Upper lobe of left lung (tissue), 6 donors: ENCODE measurements at regions not wholly inside any gene's neighbourhood (a gene's known extent, or its start where the extent isn't known, plus 50 kb on each side); places are given as distances from the start of the nearest gene placed in this dataset.

ENCODE experiments used
- ATAC-seq, 2 donors: fragments of 200-7000 bp; cut with Tn5 transposase; one replicate each; pipeline ENCODE4 v1.9.1; 2022; ENCODE audit warnings: mild to moderate bottlenecking in 2 of 2, moderate library complexity in 2 of 2; ENCODE audit not compliant: low FRiP score in 2 of 2
- DNase-seq, 2 donors: peaks; one replicate each; pipeline ENCODE4 v3.0.0-alpha.2; 2019 to 2020
- H3K27ac ChIP-seq, 4 donors: fragments of 200-600 bp; sonication (generic); one replicate each; pipeline ENCODE4 v1.5.1; 2016 to 2019
- H3K27me3 ChIP-seq, 4 donors: fragments of 200-600 bp; sonication (generic); one replicate each; pipeline ENCODE4 v1.5.1; 2017 to 2019
- H3K36me3 ChIP-seq, 4 donors: fragments of 200-600 bp; sonication (generic); one replicate each; pipeline ENCODE4 v1.5.1; 2016 to 2019
- H3K4me1 ChIP-seq, 4 donors: fragments of 200-600 bp; sonication (generic); one replicate each; pipeline ENCODE4 v1.5.1; 2018 to 2019
- H3K4me3 ChIP-seq, 4 donors: fragments of 200-600 bp; sonication (generic); one replicate each; pipeline ENCODE4 v1.5.1; 2017 to 2019; ENCODE audit warnings: mild to moderate bottlenecking in 2 of 4, moderate library complexity in 1 of 4
- H3K9me3 ChIP-seq, 4 donors: fragments of 200-600 bp; sonication (generic); one replicate each; pipeline ENCODE4 v1.5.1; 2018 to 2019
- EP300 ChIP-seq, 4 donors: sonication (generic); formaldehyde crosslinking; IDR thresholded peaks; one replicate each; pipeline ENCODE4 v1.5.1; 2017; ENCODE audit warnings: antibody characterized with exemption in 4 of 4, control low read depth in 2 of 4
- POLR2A ChIP-seq, 4 donors: fragments of 450-650 bp; IDR thresholded peaks; one replicate each; pipeline ENCODE4 v1.5.1; 2016 to 2017; ENCODE audit warnings: antibody characterized with exemption in 4 of 4, mild to moderate bottlenecking in 2 of 4
- POLR2AphosphoS5 ChIP-seq, 2 donors: sonication (generic); formaldehyde crosslinking; IDR thresholded peaks; one replicate each; pipeline ENCODE4 v1.5.1; 2017; ENCODE audit warnings: antibody characterized with exemption in 2 of 2
- WGBS, 2 donors: methylation state at CpG; one replicate each; pipeline ENCODE4 v1.1.5; 2017 to 2018; 5-methylcytosine and 5-hydroxymethylcytosine counted together
- TF ChIP-seq, protein P1 (sequence below), 6 experiments: fragments of 450-650 bp in 4 of 6; fragments of 200-600 bp in 2 of 6; sonication (generic) in 2 of 6; IDR thresholded peaks; one replicate each; pipeline ENCODE4 v1.5.1; 2016 to 2019; ENCODE audit warnings: antibody characterized with exemption in 6 of 6
- donor health status: DM: no; HTN: no; CAD: no; lungs with moderate emphysema.
- donor health status: DM: no; HTN: yes; CAD: no; lungs with severe emphysema.

DNA sequence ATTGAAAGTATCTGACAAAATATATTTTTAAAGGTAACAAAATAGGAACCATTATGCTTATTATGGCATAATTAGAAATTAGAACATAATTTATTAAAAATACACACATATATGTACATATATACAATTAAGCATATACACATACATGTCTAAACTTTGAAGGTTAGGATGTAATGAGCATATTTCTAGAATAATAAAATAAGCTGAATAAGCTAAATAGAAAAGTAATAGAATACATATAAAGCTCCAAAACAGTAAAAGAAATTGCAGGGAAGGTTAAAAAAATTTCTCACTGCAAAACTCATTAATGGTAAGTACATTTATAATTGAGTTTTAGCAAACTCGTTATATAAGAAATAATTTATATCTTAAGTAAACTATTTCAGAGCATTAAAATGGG, 1561.5 kb upstream of the ZEB2 start:
- Histone ChIP-seq H3K27me3 (no peaks in the 10 kb centered on the region), H3K36me3 (no peaks in the 10 kb centered on the region), H3K27ac (no peak overlapping the region), H3K4me1 (no peaks in the 10 kb centered on the region), H3K9me3 (no peaks in the 10 kb centered on the region), H3K4me3 (no peak overlapping the region)
- TF ChIP-seq POLR2A (IDR thresholded peaks at IDR 0.05) (no peak), POLR2AphosphoS5 (IDR thresholded peaks at IDR 0.05) (no peak), EP300 (IDR thresholded peaks at IDR 0.05) (no peak)
- DNase-seq (no peak), ATAC-seq (no peak)
- WGBS, 2 donors: 69 to 84% methylated on average over 1 of the region's 1 CpG

GRCh38 chr2:146080925-146081324, 1561.0 kb upstream of the ZEB2 start:
- ATAC-seq (no peak), DNase-seq (no peak)
- H3K27me3 ChIP-seq: no peaks in the 10 kb centered on the region
- TF ChIP-seq, protein P1, sequence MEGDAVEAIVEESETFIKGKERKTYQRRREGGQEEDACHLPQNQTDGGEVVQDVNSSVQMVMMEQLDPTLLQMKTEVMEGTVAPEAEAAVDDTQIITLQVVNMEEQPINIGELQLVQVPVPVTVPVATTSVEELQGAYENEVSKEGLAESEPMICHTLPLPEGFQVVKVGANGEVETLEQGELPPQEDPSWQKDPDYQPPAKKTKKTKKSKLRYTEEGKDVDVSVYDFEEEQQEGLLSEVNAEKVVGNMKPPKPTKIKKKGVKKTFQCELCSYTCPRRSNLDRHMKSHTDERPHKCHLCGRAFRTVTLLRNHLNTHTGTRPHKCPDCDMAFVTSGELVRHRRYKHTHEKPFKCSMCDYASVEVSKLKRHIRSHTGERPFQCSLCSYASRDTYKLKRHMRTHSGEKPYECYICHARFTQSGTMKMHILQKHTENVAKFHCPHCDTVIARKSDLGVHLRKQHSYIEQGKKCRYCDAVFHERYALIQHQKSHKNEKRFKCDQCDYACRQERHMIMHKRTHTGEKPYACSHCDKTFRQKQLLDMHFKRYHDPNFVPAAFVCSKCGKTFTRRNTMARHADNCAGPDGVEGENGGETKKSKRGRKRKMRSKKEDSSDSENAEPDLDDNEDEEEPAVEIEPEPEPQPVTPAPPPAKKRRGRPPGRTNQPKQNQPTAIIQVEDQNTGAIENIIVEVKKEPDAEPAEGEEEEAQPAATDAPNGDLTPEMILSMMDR (IDR thresholded peaks at IDR 0.05): no peak
- TF ChIP-seq POLR2AphosphoS5 (IDR thresholded peaks at IDR 0.05): no peak
- 80 to 84% methylated on average over 2 of the region's 2 CpGs for WGBS, 2 donors
- H3K4me1 ChIP-seq: no peaks in the 10 kb centered on the region
- no peak overlapping the region for H3K4me3 ChIP-seq
- no peaks in the 10 kb centered on the region for H3K9me3 ChIP-seq
- H3K36me3 ChIP-seq: no peaks in the 10 kb centered on the region
- no peak overlapping the region for H3K27ac ChIP-seq

DNA sequence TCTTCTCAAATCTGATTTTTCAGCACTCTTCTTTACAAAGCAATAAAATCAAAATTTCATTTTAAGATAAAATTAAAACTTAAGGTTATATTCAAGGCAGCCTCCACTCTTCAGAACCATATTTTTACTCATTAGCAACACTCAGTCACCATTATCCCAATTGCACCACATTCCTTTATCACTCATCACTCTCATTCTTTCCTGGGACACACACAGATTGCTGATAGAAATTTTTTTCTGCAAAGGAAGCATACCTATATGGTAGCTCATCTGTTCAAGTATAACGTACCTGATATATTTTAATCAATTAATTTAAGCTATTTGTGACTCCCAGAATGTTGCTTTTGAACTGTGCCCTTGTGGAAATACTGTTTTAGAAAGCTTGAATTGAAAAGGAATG, 1559.3 kb upstream of the ZEB2 start:
- no peaks in the 10 kb centered on the region for H3K27me3 ChIP-seq
- no peaks in the 10 kb centered on the region for H3K4me1 ChIP-seq
- no peak for TF ChIP-seq POLR2AphosphoS5 (IDR thresholded peaks at IDR 0.05)
- TF ChIP-seq EP300 (IDR thresholded peaks at IDR 0.05): no peak
- TF ChIP-seq, protein P1 (IDR thresholded peaks at IDR 0.05): no peak
- no peak for TF ChIP-seq POLR2A (IDR thresholded peaks at IDR 0.05)
- H3K4me3 ChIP-seq: no peak overlapping the region
- no peaks in the 10 kb centered on the region for H3K9me3 ChIP-seq
- H3K27ac ChIP-seq: no peak overlapping the region
- DNase-seq (no peak), ATAC-seq (no peak)
- WGBS, 2 donors: 74 to 76% methylated on average over 1 of the region's 1 CpG
- H3K36me3 ChIP-seq: no peaks in the 10 kb centered on the region

DNA sequence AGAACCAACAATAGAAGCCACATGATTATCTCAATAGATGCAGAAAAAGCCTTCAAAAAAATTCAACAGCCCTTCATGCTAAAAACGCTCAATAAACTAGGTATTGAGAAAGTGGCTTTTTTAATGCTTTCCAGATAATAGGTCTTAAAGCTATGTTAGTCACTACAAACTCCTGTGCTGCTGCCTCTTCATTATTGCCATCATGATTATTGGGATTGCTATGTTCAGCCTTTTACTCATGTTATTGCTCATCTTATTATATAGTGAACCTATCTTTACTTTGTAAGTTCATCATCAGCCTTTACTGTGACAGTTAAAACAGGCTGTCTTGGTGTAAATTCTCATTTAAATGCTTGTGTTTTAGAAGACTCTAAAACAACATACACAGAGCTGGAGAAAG, 1557.2 kb upstream of the ZEB2 start:
- no peak overlapping the region for H3K27ac ChIP-seq
- DNase-seq: no peak
- TF ChIP-seq EP300 (IDR thresholded peaks at IDR 0.05) (no peak), POLR2A (IDR thresholded peaks at IDR 0.05) (no peak), POLR2AphosphoS5 (IDR thresholded peaks at IDR 0.05) (no peak)
- TF ChIP-seq, protein P1 (IDR thresholded peaks at IDR 0.05): no peak
- no peaks in the 10 kb centered on the region for H3K36me3 ChIP-seq
- no peak for ATAC-seq
- no peaks in the 10 kb centered on the region for H3K9me3 ChIP-seq
- no peaks in the 10 kb centered on the region for H3K4me1 ChIP-seq
- no peaks in the 10 kb centered on the region for H3K27me3 ChIP-seq
- no peak overlapping the region for H3K4me3 ChIP-seq
- WGBS, 2 donors: 72 to 94% methylated on average over 1 of the region's 1 CpG

GRCh38 chr2:146068051-146068450, 1548.1 kb upstream of the ZEB2 start:
- TF ChIP-seq EP300 (IDR thresholded peaks at IDR 0.05) (no peak), POLR2AphosphoS5 (IDR thresholded peaks at IDR 0.05) (no peak), POLR2A (IDR thresholded peaks at IDR 0.05) (no peak)
- TF ChIP-seq, protein P1 (IDR thresholded peaks at IDR 0.05): no peak
- ATAC-seq (no peak), DNase-seq (no peak)
- Histone ChIP-seq H3K27ac (no peak overlapping the region), H3K4me3 (no peak overlapping the region), H3K4me1 (no peaks in the 10 kb centered on the region), H3K36me3 (no peaks in the 10 kb centered on the region), H3K9me3 (no peaks in the 10 kb centered on the region), H3K27me3 (no peaks in the 10 kb centered on the region)
